Panc1 (cell line): ENCODE measurements at regions not wholly inside any gene's neighbourhood (a gene's known extent, or its start where the extent isn't known, plus 50 kb on each side); places are given as distances from the start of the nearest gene placed in this dataset.

Experiments used
- ATAC-seq: fragments of 200-7000 bp; cut with Tn5 transposase; 2 replicates; pipeline ENCODE4 v1.9.1; 2020; ENCODE audit warnings: mild to moderate bottlenecking, moderate library complexity
- BruUV-seq: library from RNA; stranded (reverse); fragments of 400-500 nt; replicated peaks from 2 replicates; lab custom pipeline; 2021; lab: Mats Ljungman, UMichigan
- CTCF ChIA-PET: fragments of 300-600 bp; sonication (Branson Sonifier 250); formaldehyde crosslinking; loops from one replicate; lab custom pipeline; 2022; ENCODE audit warnings: antibody characterized with exemption; lab: Charles Lee
- POLR2A ChIA-PET: fragments of 300-600 bp; sonication (Branson Sonifier 250); formaldehyde crosslinking; loops from one replicate; lab custom pipeline; 2022; ENCODE audit warnings: antibody characterized with exemption; lab: Charles Lee
- DNase-seq: peaks from one replicate; pipeline ENCODE4 v3.0.0-alpha.2; 2010; ENCODE audit warnings: low read depth, low spot score
- H3K27ac ChIP-seq: 2 replicates; pipeline ENCODE4 v1.5.1; 2011; ENCODE audit warnings: mild to moderate bottlenecking, low read length, inconsistent platforms
- H3K27me3 ChIP-seq: fragments of 200-500 bp; sonication (Bioruptor generic); 2 replicates; pipeline ENCODE4 v1.6.0; 2014; ENCODE audit warnings: low read length, inconsistent platforms; ENCODE audit not compliant: control insufficient read depth, insufficient read depth
- H3K36me3 ChIP-seq: fragments of 200-500 bp; sonication (Bioruptor generic); 2 replicates; pipeline ENCODE4 v1.5.1; 2014; ENCODE audit warnings: inconsistent platforms, mild to moderate bottlenecking, low read length, moderate library complexity; ENCODE audit not compliant: control insufficient read depth, insufficient read depth
- H3K4me1 ChIP-seq: 2 replicates; pipeline ENCODE4 v1.5.1; 2011; ENCODE audit warnings: inconsistent platforms, mild to moderate bottlenecking, low read length, moderate library complexity; ENCODE audit not compliant: control insufficient read depth, insufficient read depth
- H3K4me3 ChIP-seq, 2 experiments: 2 replicates each; pipeline ENCODE4 v1.5.1; 2011 to 2012; ENCODE audit warnings: low read depth in 2 of 2, low read length in 2 of 2, mild to moderate bottlenecking in 2 of 2, inconsistent platforms in 1 of 2, moderate library complexity in 1 of 2
- H3K9me3 ChIP-seq: fragments of 200-500 bp; sonication (Bioruptor generic); 2 replicates; pipeline ENCODE4 v1.5.1; 2014; ENCODE audit warnings: low read depth, mild to moderate bottlenecking, inconsistent platforms, low read length, moderate library complexity; ENCODE audit not compliant: control insufficient read depth, insufficient read depth
- CTCF ChIP-seq: fragments of 450-650 bp; IDR thresholded peaks from 2 replicates; pipeline ENCODE4 v1.5.1; 2017; ENCODE audit warnings: mild to moderate bottlenecking
- POLR2AphosphoS5 ChIP-seq: IDR thresholded peaks from 2 replicates; pipeline ENCODE4 v1.6.1; 2012; ENCODE audit warnings: mild to moderate bottlenecking, low read depth, low read length, moderate library complexity
- REST ChIP-seq, 2 experiments: IDR thresholded peaks; 2 replicates each; pipeline ENCODE4 v1.6.1; 2011 to 2012; ENCODE audit warnings: low read depth in 2 of 2, control low read depth in 1 of 2, low read length in 1 of 2, mild to moderate bottlenecking in 1 of 2, moderate library complexity in 1 of 2; ENCODE audit not compliant: insufficient read depth in 1 of 2
- SIN3A ChIP-seq: IDR thresholded peaks from 2 replicates; pipeline ENCODE4 v1.6.1; 2012; ENCODE audit warnings: low read depth, mild to moderate bottlenecking, low read length, moderate library complexity, borderline replicate concordance; ENCODE audit not compliant: insufficient read depth
- TCF7L2 ChIP-seq: IDR thresholded peaks from 2 replicates; pipeline ENCODE4 v1.6.1; 2011; ENCODE audit warnings: mild to moderate bottlenecking, low read depth, low read length, inconsistent platforms
- in situ Hi-C: cut with HindIII; loops from 2 replicates; pipeline ENCODE4 v1.10.0; 2016; ENCODE audit warnings: low sequenced_read_pairs, low pct_unique_long_range_greater_than_20kb
- intact Hi-C: fragments of 100-400 bp; cut with micrococcal nuclease; formaldehyde crosslinking; loops from one replicate; pipeline ENCODE4 v1.10.0; 2022; ENCODE audit not compliant: unreplicated experiment

GRCh38 chr2:239891698-239892097 is 133.4 kb downstream of the NDUFA10 start:
- ChIA-PET POLR2A (no interaction called here), CTCF (no interaction called here)
- 0 out of 2 replicates have a peak, but pooled peaks cover 2% of the 10 kb centered on the region for H3K27me3 ChIP-seq
- no peak overlapping the region for H3K4me3 ChIP-seq
- in situ Hi-C loops: no loop called here
- H3K27ac ChIP-seq: no peak overlapping the region
- no TSS peak for BruUV-seq
- H3K36me3 ChIP-seq: no peaks in the 10 kb centered on the region
- intact Hi-C loops: no loop called here
- H3K9me3 ChIP-seq: peaks cover 2% of the 10 kb centered on the region; the same call in 1 of the 2 replicates
- no peaks in the 10 kb centered on the region for H3K4me1 ChIP-seq
- TF ChIP-seq TCF7L2: no peak
- TF ChIP-seq REST (IDR thresholded peaks at IDR 0.05; ENCODE audit: insufficient read depth in 1 of 2, low read depth in 2 of 2, low read length in 1 of 2): no peak
- no peak for TF ChIP-seq SIN3A
- TF ChIP-seq POLR2AphosphoS5: no peak
- no peak for TF ChIP-seq CTCF
- DNase-seq (no peak), ATAC-seq (no peak)

- Histone ChIP-seq H3K36me3 (no peaks in the 10 kb centered on the region), H3K27me3 (no peaks in the 10 kb centered on the region; the same call in 1 of the 2 replicates), H3K4me3 (no peak overlapping the region), H3K9me3 (peaks cover 13% of the 10 kb centered on the region; the same call in 1 of the 2 replicates), H3K27ac (no peak overlapping the region), H3K4me1 (no peaks in the 10 kb centered on the region)
- ChIA-PET POLR2A (no interaction called here), CTCF (no interaction called here)
- TF ChIP-seq TCF7L2: no peak
- no peak for TF ChIP-seq REST (IDR thresholded peaks at IDR 0.05; ENCODE audit: insufficient read depth in 1 of 2, low read depth in 2 of 2, low read length in 1 of 2)
- no TSS peak for BruUV-seq
- intact Hi-C loops: no loop called here
- DNase-seq (no peak), ATAC-seq (no peak)
- in situ Hi-C loops: no loop called here
These were observed 134.9 kb downstream of the NDUFA10 start for GRCh38 chr2:239890206-239890746.
